Keratinocyte (primary cell): ENCODE measurements at regions not wholly inside any gene's neighbourhood (a gene's known extent, or its start where the extent isn't known, plus 50 kb on each side); places are given as distances from the start of the nearest gene placed in this dataset.

Source experiments
- DNase-seq: peaks from one replicate; pipeline ENCODE4 v3.0.0-alpha.2; 2011; ENCODE audit warnings: low read depth, missing footprints, low spot score
- FAIRE-seq: peaks from 2 replicates; lab custom pipeline; 2011; peaks lifted over from hg19 to GRCh38; lab: Jason Lieb, UNC
- H2AFZ ChIP-seq: 2 replicates; pipeline ENCODE4 v1.6.0; 2012; ENCODE audit warnings: low read length, control low read depth, inconsistent platforms; ENCODE audit not compliant: control insufficient read depth
- H3K27ac ChIP-seq: 2 replicates; pipeline ENCODE4 v1.5.1; 2011; ENCODE audit warnings: low read length; ENCODE audit not compliant: control insufficient read depth, insufficient read depth
- H3K27me3 ChIP-seq: 3 replicates; pipeline ENCODE4 v1.6.0; 2011; ENCODE audit warnings: low read length; ENCODE audit not compliant: control insufficient read depth, insufficient read depth; ENCODE audit errors: extremely low read depth
- H3K36me3 ChIP-seq, 2 experiments: 2 replicates in 1 of 2; 3 replicates in 1 of 2; pipeline ENCODE4 v1.5.1; 2011; ENCODE audit warnings: low read length in 2 of 2, mild to moderate bottlenecking in 1 of 2; ENCODE audit not compliant: control insufficient read depth in 2 of 2, insufficient read depth in 2 of 2; ENCODE audit errors: extremely low read depth in 1 of 2
- H3K4me1 ChIP-seq: 3 replicates; pipeline ENCODE4 v1.5.1; 2011; ENCODE audit warnings: low read length; ENCODE audit not compliant: control insufficient read depth, insufficient read depth; ENCODE audit errors: extremely low read depth
- H3K4me2 ChIP-seq: 3 replicates; pipeline ENCODE4 v1.6.0; 2011; ENCODE audit warnings: low read depth, low read length; ENCODE audit not compliant: control insufficient read depth, insufficient read depth; ENCODE audit errors: extremely low read depth
- H3K4me3 ChIP-seq, 3 experiments: fragments of 200-600 bp in 1 of 3; sonication (generic) in 1 of 3; 2 replicates in 2 of 3; 3 replicates in 1 of 3; pipeline ENCODE4 v1.5.1; 2011 to 2016; ENCODE audit warnings: low read length in 3 of 3, mild to moderate bottlenecking in 3 of 3, control low read depth in 2 of 3, inconsistent platforms in 1 of 3, low read depth in 1 of 3, mixed read lengths in 1 of 3, mixed run types in 1 of 3, moderate library complexity in 1 of 3; ENCODE audit not compliant: control insufficient read depth in 2 of 3, insufficient read depth in 2 of 3; ENCODE audit errors: extremely low read depth in 1 of 3
- H3K79me2 ChIP-seq: 2 replicates; pipeline ENCODE4 v1.6.0; 2012; ENCODE audit warnings: low read length; ENCODE audit not compliant: control insufficient read depth, insufficient read depth
- H3K9ac ChIP-seq: 3 replicates; pipeline ENCODE4 v1.6.0; 2011; ENCODE audit warnings: low read length; ENCODE audit not compliant: control insufficient read depth, insufficient read depth; ENCODE audit errors: extremely low read depth
- H3K9me1 ChIP-seq: 3 replicates; pipeline ENCODE4 v1.6.0; 2011; ENCODE audit warnings: low read length; ENCODE audit not compliant: control insufficient read depth, insufficient read depth; ENCODE audit errors: extremely low read depth
- H3K9me3 ChIP-seq: 2 replicates; pipeline ENCODE4 v1.5.1; 2012; ENCODE audit warnings: low read depth, low read length; ENCODE audit not compliant: control insufficient read depth
- H4K20me1 ChIP-seq: 3 replicates; pipeline ENCODE4 v1.6.0; 2011; ENCODE audit warnings: low read length; ENCODE audit not compliant: control insufficient read depth, insufficient read depth; ENCODE audit errors: extremely low read depth
- CTCF ChIP-seq, 3 experiments: IDR thresholded peaks in 1 of 3; conservative IDR thresholded peaks in 1 of 3; optimal IDR thresholded peaks in 1 of 3; 2 replicates in 2 of 3; 3 replicates in 1 of 3; pipeline versions ENCODE3 to v1.5.1; 2011; ENCODE audit warnings: low read length in 3 of 3, mild to moderate bottlenecking in 3 of 3, moderate library complexity in 2 of 3, control low read depth in 1 of 3, inconsistent platforms in 1 of 3; ENCODE audit not compliant: insufficient read depth in 2 of 3; ENCODE audit errors: extremely low read depth in 1 of 3
- EZH2 ChIP-seq: IDR thresholded peaks from one replicate; pipeline ENCODE4 v1.6.1; 2012; ENCODE audit warnings: inconsistent platforms, mild to moderate bottlenecking, low read length, moderate library complexity
- dilution Hi-C: fragments of 300-500 bp; cut with MboI; formaldehyde crosslinking; loops from one replicate; pipeline ENCODE4 v1.7.0; 2020; ENCODE audit warnings: low sequenced_read_pairs; ENCODE audit not compliant: extremely low pct_ligation_motif_present

- DNase-seq (no peak), FAIRE-seq (no peak)
- Histone ChIP-seq H3K4me3 (no peak overlapping the region), H3K9me1 (no peaks in the 10 kb centered on the region), H2AFZ (no peak overlapping the region), H3K9me3 (no peaks in the 10 kb centered on the region), H3K79me2 (no peaks in the 10 kb centered on the region), H3K27ac (no peak overlapping the region), H3K27me3 (no peaks in the 10 kb centered on the region), H3K36me3 (no peaks in the 10 kb centered on the region), H3K4me1 (no peaks in the 10 kb centered on the region), H3K4me2 (no peak overlapping the region), H3K9ac (no peak overlapping the region), H4K20me1 (no peaks in the 10 kb centered on the region)
- dilution Hi-C loops, result no loop called here
- TF ChIP-seq EZH2, result no peak
- no peak for TF ChIP-seq CTCF (optimal IDR thresholded peaks at IDR 0.05 in 1 of 3, IDR thresholded peaks at IDR 0.05 in 1 of 3, conservative IDR thresholded peaks at IDR 0.05 in 1 of 3; ENCODE audit: extremely low read depth in 1 of 3, insufficient read depth in 2 of 3, low read length in 3 of 3)
Measured at GRCh38 chr5:159698322-159698721, 218.0 kb upstream of the ADRA1B start.

GRCh38 chr5:159700016-159700415, 216.3 kb upstream of the ADRA1B start:
- Histone ChIP-seq H3K27ac (no peak overlapping the region), H3K9me1 (no peaks in the 10 kb centered on the region), H3K4me3 (no peak overlapping the region), H3K9ac (no peak overlapping the region), H2AFZ (no peak overlapping the region), H3K9me3 (no peaks in the 10 kb centered on the region), H3K79me2 (no peaks in the 10 kb centered on the region), H3K4me1 (no peaks in the 10 kb centered on the region), H3K27me3 (no peaks in the 10 kb centered on the region), H4K20me1 (no peaks in the 10 kb centered on the region), H3K4me2 (no peak overlapping the region), H3K36me3 (no peaks in the 10 kb centered on the region)
- dilution Hi-C loops, result no loop called here
- TF ChIP-seq CTCF (optimal IDR thresholded peaks at IDR 0.05 in 1 of 3, IDR thresholded peaks at IDR 0.05 in 1 of 3, conservative IDR thresholded peaks at IDR 0.05 in 1 of 3; ENCODE audit: extremely low read depth in 1 of 3, insufficient read depth in 2 of 3, low read length in 3 of 3) (no peak), EZH2 (no peak)
- FAIRE-seq (no peak), DNase-seq (no peak)
